T-helper 17 cell (primary cell): ENCODE measurements at regions not wholly inside any gene's neighbourhood (a gene's known extent, or its start where the extent isn't known, plus 50 kb on each side); places are given as distances from the start of the nearest gene placed in this dataset.
"Not testable (repeated sequence)": the region's sequence is repeated elsewhere in the genome, so short reads cannot be mapped to it uniquely, and the experiment has no call there.

ENCODE experiments used
- ATAC-seq: fragments of 150-1000 bp; cut with Tn5 transposase; 2 replicates; pipeline ENCODE4 v1.10.0; 2021; ENCODE audit warnings: mild to moderate bottlenecking, moderate library complexity
- DNase-seq, 3 donors: peaks; one replicate each; pipeline versions ENCODE4 v3.0.0 to v3.0.0-alpha.2; 2020 to 2021
- H3K9me3 ChIP-seq: one replicate; pipeline ENCODE4 v1.7.0; 2013; ENCODE audit warnings: low read length, mild to moderate bottlenecking; ENCODE audit not compliant: control insufficient read depth, poor library complexity, severe bottlenecking
- H3K27ac Mint-ChIP-seq: one replicate; pipeline ENCODE4 v1.8.0; 2022; ENCODE audit warnings: mild to moderate bottlenecking, moderate library complexity, mixed read lengths
- H3K27me3 Mint-ChIP-seq: one replicate; pipeline ENCODE4 v1.8.0; 2022; ENCODE audit warnings: mixed read lengths
- H3K36me3 Mint-ChIP-seq: one replicate; pipeline ENCODE4 v1.8.0; 2022; ENCODE audit warnings: low read depth, mixed read lengths
- H3K4me1 Mint-ChIP-seq: one replicate; pipeline ENCODE4 v1.8.0; 2022; ENCODE audit warnings: mild to moderate bottlenecking, mixed read lengths
- H3K4me3 Mint-ChIP-seq: one replicate; pipeline ENCODE4 v1.8.0; 2022; ENCODE audit warnings: mild to moderate bottlenecking, moderate library complexity, mixed read lengths

- H3K4me3 Mint-ChIP-seq = no peak overlapping the region
Observed at GRCh38 chr5:96483878-96484277, 50.8 kb upstream of the PCSK1 start.

GRCh38 chr5:96487859-96488258 is 54.8 kb upstream of the PCSK1 start:
- no peak for DNase-seq
- H3K27ac Mint-ChIP-seq = no peak overlapping the region
- no peak for ATAC-seq
- H3K9me3 ChIP-seq = no peaks in the 10 kb centered on the region
- peaks cover 9% of the 10 kb centered on the region for H3K27me3 Mint-ChIP-seq
- H3K4me3 Mint-ChIP-seq = no peak overlapping the region
- no peaks in the 10 kb centered on the region for H3K4me1 Mint-ChIP-seq
- H3K36me3 Mint-ChIP-seq = no peaks in the 10 kb centered on the region

More at GRCh38 chr5:96483878-96484277, 50.8 kb upstream of the PCSK1 start:
- H3K36me3 Mint-ChIP-seq = no peaks in the 10 kb centered on the region
- no peaks in the 10 kb centered on the region for H3K4me1 Mint-ChIP-seq
- H3K27me3 Mint-ChIP-seq = peaks cover 5% of the 10 kb centered on the region
- H3K27ac Mint-ChIP-seq = no peak overlapping the region
- no peaks in the 10 kb centered on the region for H3K9me3 ChIP-seq
- no peak for ATAC-seq
- no peak for DNase-seq

GRCh38 chr5:96489532-96489931 is 56.5 kb upstream of the PCSK1 start:
- H3K4me3 Mint-ChIP-seq = no peak overlapping the region
- no peak for DNase-seq
- H3K27me3 Mint-ChIP-seq = peaks cover 9% of the 10 kb centered on the region
- H3K4me1 Mint-ChIP-seq = no peaks in the 10 kb centered on the region
- no peak overlapping the region for H3K27ac Mint-ChIP-seq
- ATAC-seq = no peak
- H3K9me3 ChIP-seq = no peaks in the 10 kb centered on the region
- H3K36me3 Mint-ChIP-seq = no peaks in the 10 kb centered on the region

- peaks cover 5% of the 10 kb centered on the region for H3K27me3 Mint-ChIP-seq
- ATAC-seq = no peak
- H3K27ac Mint-ChIP-seq = no peak overlapping the region
- H3K36me3 Mint-ChIP-seq = no peaks in the 10 kb centered on the region
- H3K4me3 Mint-ChIP-seq = no peak overlapping the region
- no peaks in the 10 kb centered on the region for H3K9me3 ChIP-seq
- DNase-seq = no peak
- no peaks in the 10 kb centered on the region for H3K4me1 Mint-ChIP-seq
Observed at GRCh38 chr5:96492459-96493047, 59.5 kb upstream of the PCSK1 start.

GRCh38 chr5:96493219-96493790 is 60.3 kb upstream of the PCSK1 start:
- DNase-seq (no peak), ATAC-seq (no peak)
- Mint-ChIP-seq H3K4me3 (no peak overlapping the region), H3K36me3 (no peaks in the 10 kb centered on the region), H3K27me3 (peaks cover 4% of the 10 kb centered on the region), H3K27ac (no peak overlapping the region), H3K4me1 (no peaks in the 10 kb centered on the region)
- no peaks in the 10 kb centered on the region for H3K9me3 ChIP-seq

GRCh38 chr5:96495412-96495811 is 62.4 kb upstream of the PCSK1 start:
- H3K4me3 Mint-ChIP-seq, H3K4me1 Mint-ChIP-seq, DNase-seq, H3K27me3 Mint-ChIP-seq, H3K27ac Mint-ChIP-seq, H3K9me3 ChIP-seq, H3K36me3 Mint-ChIP-seq, ATAC-seq: not testable (repeated sequence)

- ATAC-seq, H3K9me3 ChIP-seq, H3K4me1 Mint-ChIP-seq, DNase-seq, H3K27ac Mint-ChIP-seq, H3K4me3 Mint-ChIP-seq, H3K27me3 Mint-ChIP-seq, H3K36me3 Mint-ChIP-seq: not testable (repeated sequence)
Observed at GRCh38 chr5:96497027-96497426, 64.0 kb upstream of the PCSK1 start.

GRCh38 chr5:96499753-96500345 is 66.8 kb upstream of the PCSK1 start:
- Mint-ChIP-seq H3K4me3 (no peak overlapping the region), H3K27ac (no peak overlapping the region), H3K4me1 (no peaks in the 10 kb centered on the region), H3K27me3 (peaks cover 21% of the 10 kb centered on the region), H3K36me3 (peaks cover 2% of the 10 kb centered on the region)
- ATAC-seq (no peak), DNase-seq (no peak)
- no peaks in the 10 kb centered on the region for H3K9me3 ChIP-seq

GRCh38 chr5:96501991-96502646 is 69.1 kb upstream of the PCSK1 start:
- H3K9me3 ChIP-seq = no peaks in the 10 kb centered on the region
- Mint-ChIP-seq H3K27me3 (peaks cover 22% of the 10 kb centered on the region), H3K36me3 (peaks cover 2% of the 10 kb centered on the region), H3K27ac (no peak overlapping the region), H3K4me1 (no peaks in the 10 kb centered on the region), H3K4me3 (no peak overlapping the region)
- ATAC-seq (no peak), DNase-seq (no peak)

GRCh38 chr5:96503501-96504236 is 70.6 kb upstream of the PCSK1 start:
- Mint-ChIP-seq H3K36me3 (peaks cover 2% of the 10 kb centered on the region), H3K4me1 (no peaks in the 10 kb centered on the region), H3K4me3 (no peak overlapping the region), H3K27me3 (peaks cover 22% of the 10 kb centered on the region), H3K27ac (no peak overlapping the region)
- ATAC-seq (no peak), DNase-seq (no peak)
- no peaks in the 10 kb centered on the region for H3K9me3 ChIP-seq

- H3K27me3 Mint-ChIP-seq = peaks cover 22% of the 10 kb centered on the region
- DNase-seq (no peak), ATAC-seq (no peak)
- no peaks in the 10 kb centered on the region for H3K4me1 Mint-ChIP-seq
- H3K9me3 ChIP-seq = no peaks in the 10 kb centered on the region
- H3K36me3 Mint-ChIP-seq = peaks cover 2% of the 10 kb centered on the region
- H3K27ac Mint-ChIP-seq = no peak overlapping the region
- no peak overlapping the region for H3K4me3 Mint-ChIP-seq
Observed at GRCh38 chr5:96506376-96506775, 73.3 kb upstream of the PCSK1 start.

GRCh38 chr5:96506866-96507527 is 73.9 kb upstream of the PCSK1 start:
- H3K4me1 Mint-ChIP-seq = no peaks in the 10 kb centered on the region
- no peak overlapping the region for H3K4me3 Mint-ChIP-seq
- no peaks in the 10 kb centered on the region for H3K9me3 ChIP-seq
- DNase-seq (no peak), ATAC-seq (no peak)
- H3K27ac Mint-ChIP-seq = no peak overlapping the region
- H3K27me3 Mint-ChIP-seq = peaks cover 27% of the 10 kb centered on the region
- peaks cover 2% of the 10 kb centered on the region for H3K36me3 Mint-ChIP-seq

- H3K9me3 ChIP-seq = no peaks in the 10 kb centered on the region
- Mint-ChIP-seq H3K4me1 (no peaks in the 10 kb centered on the region), H3K27me3 (peaks cover 12% of the 10 kb centered on the region), H3K27ac (no peak overlapping the region), H3K36me3 (peaks cover 2% of the 10 kb centered on the region), H3K4me3 (no peak overlapping the region)
- DNase-seq (no peak), ATAC-seq (no peak)
Observed at GRCh38 chr5:96509316-96509715, 76.3 kb upstream of the PCSK1 start.
